ENCODE measurements at regions not wholly inside any gene's neighbourhood (a gene's known extent, or its start where the extent isn't known, plus 50 kb on each side); places are given as distances from the start of the nearest gene placed in this dataset.

DNA sequence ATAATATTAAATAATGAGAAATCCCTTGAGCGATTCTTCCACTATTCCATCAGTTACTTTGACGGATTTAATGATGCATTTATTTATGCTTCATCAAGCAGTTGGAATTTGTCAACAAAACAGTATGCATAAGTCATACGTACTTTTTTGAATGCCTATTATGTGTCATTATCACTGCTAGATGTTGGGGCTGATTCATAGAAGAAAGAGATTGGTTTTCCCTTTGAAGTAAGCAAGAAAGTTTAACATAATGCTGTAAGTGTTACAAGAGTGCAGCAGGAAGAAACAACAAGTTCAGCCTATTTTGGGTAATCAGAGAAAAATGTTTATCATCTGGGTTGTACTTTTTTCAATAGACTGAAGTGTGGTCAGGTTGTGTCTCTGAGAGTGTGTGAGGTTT lies 121.2 kb upstream of the RANBP3L start:
- TF ChIP-seq, protein P1, sequence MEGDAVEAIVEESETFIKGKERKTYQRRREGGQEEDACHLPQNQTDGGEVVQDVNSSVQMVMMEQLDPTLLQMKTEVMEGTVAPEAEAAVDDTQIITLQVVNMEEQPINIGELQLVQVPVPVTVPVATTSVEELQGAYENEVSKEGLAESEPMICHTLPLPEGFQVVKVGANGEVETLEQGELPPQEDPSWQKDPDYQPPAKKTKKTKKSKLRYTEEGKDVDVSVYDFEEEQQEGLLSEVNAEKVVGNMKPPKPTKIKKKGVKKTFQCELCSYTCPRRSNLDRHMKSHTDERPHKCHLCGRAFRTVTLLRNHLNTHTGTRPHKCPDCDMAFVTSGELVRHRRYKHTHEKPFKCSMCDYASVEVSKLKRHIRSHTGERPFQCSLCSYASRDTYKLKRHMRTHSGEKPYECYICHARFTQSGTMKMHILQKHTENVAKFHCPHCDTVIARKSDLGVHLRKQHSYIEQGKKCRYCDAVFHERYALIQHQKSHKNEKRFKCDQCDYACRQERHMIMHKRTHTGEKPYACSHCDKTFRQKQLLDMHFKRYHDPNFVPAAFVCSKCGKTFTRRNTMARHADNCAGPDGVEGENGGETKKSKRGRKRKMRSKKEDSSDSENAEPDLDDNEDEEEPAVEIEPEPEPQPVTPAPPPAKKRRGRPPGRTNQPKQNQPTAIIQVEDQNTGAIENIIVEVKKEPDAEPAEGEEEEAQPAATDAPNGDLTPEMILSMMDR (conservative IDR thresholded peaks at IDR 0.05 in 1 of 2, IDR thresholded peaks at IDR 0.05 in 1 of 2; ENCODE audit: extremely low read depth in 1 of 2, insufficient read depth in 1 of 2, low read depth in 1 of 2, low read length in 2 of 2): no peak
- TF ChIP-seq EZH2 (IDR thresholded peaks at IDR 0.05; ENCODE audit: borderline replicate concordance, low read length): no peak

Measured in mammary epithelial cell (primary cell).